CD14-positive monocyte (primary cell): ENCODE measurements at regions not wholly inside any gene's neighbourhood (a gene's known extent, or its start where the extent isn't known, plus 50 kb on each side); places are given as distances from the start of the nearest gene placed in this dataset.

ENCODE experiments used
- DNase-seq, 3 donors: peaks; one replicate each; pipeline ENCODE4 v3.0.0-alpha.2; 2011 to 2022
- H2AFZ ChIP-seq: 2 replicates; pipeline ENCODE4 v1.6.0; 2012; ENCODE audit warnings: mild to moderate bottlenecking, low read depth, low read length, inconsistent platforms; ENCODE audit not compliant: insufficient read depth, poor library complexity, severe bottlenecking
- H3K27ac ChIP-seq, 2 donors: 1 replicate in 1 of 2; 2 replicates in 1 of 2; pipeline ENCODE4 v1.5.1; 2012 to 2013; ENCODE audit warnings: low read length in 2 of 2, control low read depth in 1 of 2, inconsistent platforms in 1 of 2, low read depth in 1 of 2, mild to moderate bottlenecking in 1 of 2
- H3K27me3 ChIP-seq, 2 donors: one replicate each; pipeline versions ENCODE4 v1.6.0 to v1.6.1; 2011 to 2013; ENCODE audit warnings: low read length in 2 of 2; ENCODE audit not compliant: control insufficient read depth in 2 of 2, insufficient read depth in 2 of 2
- H3K36me3 ChIP-seq, 2 donors: replicated peaks in 1 of 2; 1 replicate in 1 of 2; 2 replicates in 1 of 2; pipeline versions ENCODE4 v1.5.1 to v1.6.1; 2012 to 2013; ENCODE audit warnings: low read length in 2 of 2, control low read depth in 1 of 2, inconsistent platforms in 1 of 2, mild to moderate bottlenecking in 1 of 2; ENCODE audit not compliant: insufficient read depth in 2 of 2, control insufficient read depth in 1 of 2
- H3K4me1 ChIP-seq, 2 donors: 1 replicate in 1 of 2; 2 replicates in 1 of 2; pipeline versions ENCODE4 v1.5.1 to v1.6.1; 2012 to 2013; ENCODE audit warnings: low read length in 2 of 2, control low read depth in 1 of 2, inconsistent platforms in 1 of 2, mild to moderate bottlenecking in 1 of 2, moderate library complexity in 1 of 2; ENCODE audit not compliant: insufficient read depth in 2 of 2, control insufficient read depth in 1 of 2
- H3K4me2 ChIP-seq: replicated peaks from 2 replicates; pipeline ENCODE3; 2012; ENCODE audit warnings: low read length, moderate library complexity, mild to moderate bottlenecking; ENCODE audit not compliant: poor library complexity, severe bottlenecking; ENCODE audit errors: extremely low read depth
- H3K4me3 ChIP-seq, 3 experiments: fragments of 200-600 bp in 1 of 3; sonication (generic) in 1 of 3; replicated peaks in 1 of 3; 1 replicate in 2 of 3; 2 replicates in 1 of 3; pipeline ENCODE4 v1.5.1; 2011 to 2013; ENCODE audit warnings: low read length in 3 of 3, mild to moderate bottlenecking in 3 of 3, control low read depth in 2 of 3, low read depth in 2 of 3, inconsistent platforms in 1 of 3, moderate library complexity in 1 of 3
- H3K79me2 ChIP-seq: 2 replicates; pipeline ENCODE4 v1.6.0; 2012; ENCODE audit warnings: mild to moderate bottlenecking, control low read depth, inconsistent platforms, low read length, moderate library complexity; ENCODE audit not compliant: insufficient read depth
- H3K9ac ChIP-seq: 2 replicates; pipeline ENCODE4 v1.6.0; 2017; ENCODE audit warnings: low read length, mild to moderate bottlenecking; ENCODE audit not compliant: insufficient read depth, poor library complexity, severe bottlenecking
- H3K9me3 ChIP-seq, 2 donors: replicated peaks in 1 of 2; 1 replicate in 1 of 2; 2 replicates in 1 of 2; pipeline versions ENCODE4 v1.5.1 to v1.6.1; 2012 to 2013; ENCODE audit warnings: low read length in 2 of 2, control low read depth in 1 of 2; ENCODE audit not compliant: control insufficient read depth in 1 of 2, insufficient read depth in 1 of 2
- H4K20me1 ChIP-seq: 2 replicates; pipeline ENCODE4 v1.6.0; 2012; ENCODE audit warnings: mild to moderate bottlenecking, low read length, control low read depth, moderate library complexity; ENCODE audit not compliant: insufficient read depth
- H3K27ac Mint-ChIP-seq, 7 donors: one replicate each; pipeline ENCODE4 v1.8.0; 2020; ENCODE audit warnings: mild to moderate bottlenecking in 7 of 7, mixed read lengths in 7 of 7, moderate library complexity in 6 of 7, inconsistent platforms in 2 of 7
- H3K27me3 Mint-ChIP-seq, 3 donors: one replicate each; pipeline ENCODE4 v1.8.0; 2021 to 2022; ENCODE audit warnings: low read depth in 3 of 3, mild to moderate bottlenecking in 3 of 3, mixed read lengths in 3 of 3, moderate library complexity in 3 of 3, inconsistent platforms in 1 of 3
- H3K36me3 Mint-ChIP-seq, 2 donors: one replicate each; pipeline ENCODE4 v1.8.0; 2020; ENCODE audit warnings: mixed read lengths in 2 of 2, inconsistent platforms in 1 of 2, mild to moderate bottlenecking in 1 of 2
- H3K4me1 Mint-ChIP-seq: one replicate; pipeline ENCODE4 v1.8.0; 2020; ENCODE audit warnings: mild to moderate bottlenecking, mixed read lengths
- H3K4me3 Mint-ChIP-seq, 2 donors: one replicate each; pipeline ENCODE4 v1.8.0; 2020; ENCODE audit warnings: mild to moderate bottlenecking in 2 of 2, mixed read lengths in 2 of 2, moderate library complexity in 1 of 2
- H3K9me3 Mint-ChIP-seq, 7 donors: one replicate each; pipeline ENCODE4 v1.8.0; 2020 to 2022; ENCODE audit warnings: mixed read lengths in 7 of 7, mild to moderate bottlenecking in 6 of 7, moderate library complexity in 6 of 7, inconsistent platforms in 2 of 7
- CTCF ChIP-seq: fragments of 200-600 bp; IDR thresholded peaks from one replicate; pipeline ENCODE4 v1.8.0; 2022; ENCODE audit warnings: antibody characterized with exemption, mild to moderate bottlenecking
- WGBS: methylation state at CpG from one replicate; pipeline ENCODE4 v1.1.5; 2013; ENCODE audit warnings: missing lambda C conversion rate; ENCODE audit not compliant: insufficient coverage; 5-methylcytosine and 5-hydroxymethylcytosine counted together
- intact Hi-C, 2 donors: fragments of 100-400 bp; cut with micrococcal nuclease; formaldehyde crosslinking; loops; one replicate each; pipeline versions ENCODE4 v1.15.0 to v1.15.1; 2023

- Histone ChIP-seq H4K20me1 (no peaks in the 10 kb centered on the region), H3K27ac (peak overlapping the region in 1 of 2 donors; percentile 12), H3K4me3 (peak overlapping the region in 1 of 3 experiments; percentile 61), H3K9me3 (no peaks in the 10 kb centered on the region), H3K36me3 (no peaks in the 10 kb centered on the region), H3K79me2 (no peaks in the 10 kb centered on the region), H3K4me1 (peaks cover 0 to 8% of the 10 kb centered on the region in 2 donors), H3K9ac (no peak overlapping the region), H3K4me2 (peak overlapping the region; percentile 67), H2AFZ (no peak overlapping the region), H3K27me3 (no peaks in the 10 kb centered on the region)
- no peak for DNase-seq
- H3K27ac Mint-ChIP-seq: peak overlapping the region in 5 of 7 donors; percentile 36 to 74 (median 59)
- no peaks in the 10 kb centered on the region for H3K36me3 Mint-ChIP-seq
- no CpG with 5 or more reads among the region's 3 CpGs for WGBS
- H3K27me3 Mint-ChIP-seq: peaks cover 0 to 5% (median 2%) of the 10 kb centered on the region in 3 donors
- no peak for TF ChIP-seq CTCF
- H3K4me3 Mint-ChIP-seq: peak overlapping the region; percentile 66 to 83
- H3K9me3 Mint-ChIP-seq: peaks cover 0 to 1% (median 0%) of the 10 kb centered on the region in 7 donors
- intact Hi-C loops: no loop called here
- H3K4me1 Mint-ChIP-seq: peaks cover 12% of the 10 kb centered on the region
These were observed 240.3 kb downstream of the TLE4 start for GRCh38 chr9:79812099-79812498.

GRCh38 chr9:79809931-79810330, 238.2 kb downstream of the TLE4 start:
- DNase-seq: no peak
- no peaks in the 10 kb centered on the region for H3K9me3 ChIP-seq
- no peaks in the 10 kb centered on the region for H3K36me3 ChIP-seq
- H3K4me3 ChIP-seq: no peak overlapping the region
- peaks cover 0 to 1% (median 0%) of the 10 kb centered on the region in 7 donors for H3K9me3 Mint-ChIP-seq
- H3K79me2 ChIP-seq: no peaks in the 10 kb centered on the region
- intact Hi-C loops: no loop called here
- no peak overlapping the region for H3K9ac ChIP-seq
- no peak overlapping the region for H2AFZ ChIP-seq
- no peak for TF ChIP-seq CTCF
- no peak overlapping the region for H3K4me3 Mint-ChIP-seq
- no peak overlapping the region for H3K27ac Mint-ChIP-seq
- H3K27me3 ChIP-seq: no peaks in the 10 kb centered on the region
- WGBS: 0% methylated on average over 1 of the region's 1 CpG
- H3K36me3 Mint-ChIP-seq: no peaks in the 10 kb centered on the region
- H3K27me3 Mint-ChIP-seq: peaks cover 0 to 5% (median 2%) of the 10 kb centered on the region in 3 donors
- H3K27ac ChIP-seq: no peak overlapping the region
- H4K20me1 ChIP-seq: no peaks in the 10 kb centered on the region
- H3K4me1 ChIP-seq: peaks cover 0 to 8% of the 10 kb centered on the region in 2 donors
- no peak overlapping the region for H3K4me2 ChIP-seq
- H3K4me1 Mint-ChIP-seq: peaks cover 12% of the 10 kb centered on the region
